Parathyroid adenoma (tissue), 2 donors: ENCODE measurements at regions not wholly inside any gene's neighbourhood (a gene's known extent, or its start where the extent isn't known, plus 50 kb on each side); places are given as distances from the start of the nearest gene placed in this dataset.
"Not testable (repeated sequence)": the region's sequence is repeated elsewhere in the genome, so short reads cannot be mapped to it uniquely, and the experiment has no call there.

Experiments used
- H2AFZ ChIP-seq: fragments of 300-600 bp; sonication (generic); one replicate; pipeline ENCODE4 v1.7.0; 2017; ENCODE audit warnings: antibody characterized with exemption, mild to moderate bottlenecking
- H3K27ac ChIP-seq: fragments of 300-600 bp; sonication (generic); one replicate; pipeline ENCODE4 v1.7.0; 2017
- H3K27me3 ChIP-seq: fragments of 300-600 bp; sonication (generic); one replicate; pipeline ENCODE4 v1.7.0; 2017; ENCODE audit warnings: low read length; ENCODE audit not compliant: control insufficient read depth, insufficient read depth
- H3K36me3 ChIP-seq: fragments of 300-600 bp; sonication (generic); one replicate; pipeline ENCODE4 v1.7.0; 2017; ENCODE audit warnings: low read length; ENCODE audit not compliant: control insufficient read depth, insufficient read depth
- H3K4me1 ChIP-seq: fragments of 300-600 bp; sonication (generic); one replicate; pipeline ENCODE4 v1.7.0; 2017; ENCODE audit warnings: control low read depth
- H3K4me2 ChIP-seq: fragments of 300-600 bp; sonication (generic); one replicate; pipeline ENCODE4 v1.7.0; 2017; ENCODE audit warnings: low read length
- H3K4me3 ChIP-seq: fragments of 300-600 bp; sonication (generic); one replicate; pipeline ENCODE4 v1.7.0; 2017; ENCODE audit warnings: low read depth, low read length
- H3K79me2 ChIP-seq: fragments of 300-600 bp; sonication (generic); one replicate; pipeline ENCODE4 v1.7.0; 2017; ENCODE audit warnings: control low read depth
- H3K9ac ChIP-seq: fragments of 300-600 bp; sonication (generic); one replicate; pipeline ENCODE4 v1.7.0; 2017; ENCODE audit warnings: mild to moderate bottlenecking
- H3K9me3 ChIP-seq: fragments of 300-600 bp; sonication (generic); one replicate; pipeline ENCODE4 v1.7.0; 2017; ENCODE audit warnings: low read length; ENCODE audit not compliant: control insufficient read depth
- TF ChIP-seq, protein P1 (sequence below): fragments of 300-600 bp; sonication (generic); IDR thresholded peaks from one replicate; pipeline ENCODE4 v1.7.0; 2017; ENCODE audit warnings: antibody characterized with exemption, mild to moderate bottlenecking
- donor health status: primary hyperparathyroidism.

DNA sequence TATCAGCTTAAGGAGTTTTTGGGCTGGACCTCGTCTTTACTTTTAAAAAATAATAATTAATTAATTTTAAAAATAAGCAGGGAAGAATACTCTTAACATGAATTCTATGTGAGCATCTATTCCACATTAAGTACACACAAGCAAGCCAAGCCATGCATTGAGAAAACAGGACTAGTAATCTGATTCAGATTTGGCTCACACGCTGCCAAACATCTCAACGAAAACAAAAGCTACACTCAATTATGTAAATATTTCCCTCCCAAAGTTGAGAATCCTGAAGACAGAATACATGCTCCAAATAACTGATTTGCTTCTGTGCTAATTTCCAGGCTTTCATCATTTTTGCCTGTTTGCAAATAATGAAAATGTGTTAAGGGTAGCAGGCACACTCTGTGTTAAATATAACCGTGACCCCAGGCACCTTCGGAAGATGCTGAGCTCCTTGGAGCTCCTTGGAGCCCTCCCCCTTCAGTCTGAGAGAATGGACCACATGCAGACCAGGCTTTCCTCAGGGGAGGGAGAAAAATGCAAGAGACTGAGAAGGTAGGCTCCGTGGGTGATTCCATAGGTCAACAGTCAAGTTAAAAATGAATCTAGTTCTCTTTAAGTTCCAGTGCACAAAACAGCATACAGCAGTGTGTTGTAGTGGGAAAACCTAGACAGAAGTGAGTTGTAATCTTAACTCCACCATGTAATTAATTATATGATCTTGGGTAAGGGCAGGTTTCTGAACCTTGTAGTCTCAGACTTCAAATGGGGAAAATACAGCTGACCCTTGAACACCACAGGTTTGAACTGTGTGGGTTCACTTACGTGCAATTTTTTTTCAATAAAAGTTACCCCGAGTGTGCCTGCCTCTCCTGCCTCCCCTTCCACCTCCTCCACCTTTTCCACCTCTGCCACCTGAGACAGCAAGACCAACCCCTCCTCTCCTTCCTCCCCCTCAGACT is 161.3 kb upstream of the RREB1 start:
- Histone ChIP-seq H3K79me2 (no peaks in the 10 kb centered on the region), H3K36me3 (no peaks in the 10 kb centered on the region), H3K27ac (no peak overlapping the region), H3K9ac (no peak overlapping the region), H3K4me2 (no peak overlapping the region), H3K27me3 (no peaks in the 10 kb centered on the region), H3K4me3 (no peak overlapping the region), H3K4me1 (no peaks in the 10 kb centered on the region), H2AFZ (no peak overlapping the region), H3K9me3 (no peaks in the 10 kb centered on the region)
- TF ChIP-seq, protein P1, sequence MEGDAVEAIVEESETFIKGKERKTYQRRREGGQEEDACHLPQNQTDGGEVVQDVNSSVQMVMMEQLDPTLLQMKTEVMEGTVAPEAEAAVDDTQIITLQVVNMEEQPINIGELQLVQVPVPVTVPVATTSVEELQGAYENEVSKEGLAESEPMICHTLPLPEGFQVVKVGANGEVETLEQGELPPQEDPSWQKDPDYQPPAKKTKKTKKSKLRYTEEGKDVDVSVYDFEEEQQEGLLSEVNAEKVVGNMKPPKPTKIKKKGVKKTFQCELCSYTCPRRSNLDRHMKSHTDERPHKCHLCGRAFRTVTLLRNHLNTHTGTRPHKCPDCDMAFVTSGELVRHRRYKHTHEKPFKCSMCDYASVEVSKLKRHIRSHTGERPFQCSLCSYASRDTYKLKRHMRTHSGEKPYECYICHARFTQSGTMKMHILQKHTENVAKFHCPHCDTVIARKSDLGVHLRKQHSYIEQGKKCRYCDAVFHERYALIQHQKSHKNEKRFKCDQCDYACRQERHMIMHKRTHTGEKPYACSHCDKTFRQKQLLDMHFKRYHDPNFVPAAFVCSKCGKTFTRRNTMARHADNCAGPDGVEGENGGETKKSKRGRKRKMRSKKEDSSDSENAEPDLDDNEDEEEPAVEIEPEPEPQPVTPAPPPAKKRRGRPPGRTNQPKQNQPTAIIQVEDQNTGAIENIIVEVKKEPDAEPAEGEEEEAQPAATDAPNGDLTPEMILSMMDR: no peak

DNA sequence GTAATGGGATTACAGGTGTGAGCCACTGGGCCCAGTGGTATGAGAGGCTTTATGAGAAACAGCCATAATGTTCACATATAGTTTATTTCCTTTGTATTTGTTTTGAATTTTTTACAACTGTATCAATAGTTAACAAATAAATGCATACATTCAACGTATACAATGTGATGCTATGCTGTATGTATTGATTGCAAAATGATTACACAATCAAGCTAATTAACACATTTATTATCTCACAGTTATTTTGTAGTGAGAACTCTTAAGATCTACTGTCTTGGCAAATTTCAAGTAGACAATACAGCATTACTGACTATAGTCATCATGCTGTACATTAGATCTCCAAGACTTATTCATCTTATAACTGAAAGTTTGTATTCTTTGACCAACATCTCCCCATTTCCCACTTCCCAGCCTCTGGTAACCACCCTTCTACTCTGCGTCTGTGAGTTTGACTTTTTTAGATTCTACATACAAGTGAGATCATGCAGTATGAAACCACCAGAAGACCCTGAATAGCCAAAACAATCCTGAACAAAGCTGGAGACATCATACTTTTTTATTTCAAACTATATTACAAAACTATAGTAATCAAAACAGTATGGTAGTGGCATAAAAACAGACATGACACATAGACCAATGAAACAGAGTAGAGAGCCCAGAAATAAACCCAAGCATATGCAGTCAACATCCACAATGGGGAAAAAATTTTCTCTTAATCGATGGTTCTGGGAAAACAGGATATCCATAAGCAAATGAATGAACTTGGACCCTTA is 157.2 kb upstream of the RREB1 start:
- no peaks in the 10 kb centered on the region for H3K79me2 ChIP-seq
- no peak overlapping the region for H3K4me3 ChIP-seq
- no peaks in the 10 kb centered on the region for H3K27me3 ChIP-seq
- no peaks in the 10 kb centered on the region for H3K4me1 ChIP-seq
- H3K27ac ChIP-seq: no peak overlapping the region
- H3K9ac ChIP-seq: no peak overlapping the region
- no peak overlapping the region for H3K4me2 ChIP-seq
- H2AFZ ChIP-seq: no peak overlapping the region
- no peaks in the 10 kb centered on the region for H3K36me3 ChIP-seq
- TF ChIP-seq, protein P1: no peak
- no peaks in the 10 kb centered on the region for H3K9me3 ChIP-seq

DNA sequence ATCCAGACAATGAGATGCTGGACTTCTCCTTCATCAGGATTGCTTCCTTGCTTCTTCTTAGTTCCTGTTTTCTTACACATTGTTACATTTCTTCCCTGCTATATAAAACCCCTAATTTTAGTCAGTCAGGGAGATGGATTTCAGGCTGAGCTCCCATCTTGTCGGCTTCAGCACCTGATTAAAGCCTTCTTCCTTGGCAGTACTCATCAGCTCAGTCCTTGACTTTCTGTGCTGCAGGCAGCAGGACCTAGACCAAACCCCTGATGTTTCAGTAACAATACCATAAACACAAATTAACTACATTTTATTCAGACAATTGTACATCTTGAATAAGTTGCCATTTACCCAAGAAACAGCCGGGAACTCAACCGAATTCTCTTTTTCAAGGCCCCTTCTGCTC is 156.4 kb upstream of the RREB1 start:
- Histone ChIP-seq H3K4me3 (no peak overlapping the region), H3K27ac (no peak overlapping the region), H3K36me3 (no peaks in the 10 kb centered on the region), H2AFZ (no peak overlapping the region), H3K9me3 (no peaks in the 10 kb centered on the region), H3K4me1 (no peaks in the 10 kb centered on the region), H3K79me2 (no peaks in the 10 kb centered on the region), H3K27me3 (no peaks in the 10 kb centered on the region), H3K9ac (no peak overlapping the region), H3K4me2 (no peak overlapping the region)
- TF ChIP-seq, protein P1: no peak

DNA sequence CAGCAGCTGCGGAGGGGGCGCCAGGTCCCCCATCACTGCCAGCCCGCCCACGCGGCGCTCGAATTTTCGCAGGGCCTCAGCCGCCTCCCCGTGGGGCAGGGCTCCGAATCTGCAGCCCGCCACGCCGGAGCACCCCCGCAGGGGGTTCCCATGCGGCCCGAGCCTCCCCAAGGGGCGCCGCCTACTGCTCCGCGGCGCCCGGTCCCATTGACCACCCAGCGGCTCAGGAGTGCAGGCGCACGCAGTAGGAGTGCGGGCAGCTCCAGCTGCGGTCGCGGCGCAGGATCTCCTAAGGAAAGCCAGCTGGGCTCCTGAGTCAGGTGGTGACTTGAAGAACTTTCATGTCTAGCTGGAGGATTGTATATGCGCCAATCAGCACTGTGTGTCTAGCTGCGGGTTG is 155.3 kb upstream of the RREB1 start:
- Histone ChIP-seq H2AFZ (no peak overlapping the region), H3K36me3 (no peaks in the 10 kb centered on the region), H3K4me2 (no peak overlapping the region), H3K4me1 (no peaks in the 10 kb centered on the region), H3K27me3 (no peaks in the 10 kb centered on the region), H3K9me3 (no peaks in the 10 kb centered on the region), H3K79me2 (no peaks in the 10 kb centered on the region), H3K27ac (no peak overlapping the region), H3K4me3 (no peak overlapping the region), H3K9ac (no peak overlapping the region)
- TF ChIP-seq, protein P1: no peak

DNA sequence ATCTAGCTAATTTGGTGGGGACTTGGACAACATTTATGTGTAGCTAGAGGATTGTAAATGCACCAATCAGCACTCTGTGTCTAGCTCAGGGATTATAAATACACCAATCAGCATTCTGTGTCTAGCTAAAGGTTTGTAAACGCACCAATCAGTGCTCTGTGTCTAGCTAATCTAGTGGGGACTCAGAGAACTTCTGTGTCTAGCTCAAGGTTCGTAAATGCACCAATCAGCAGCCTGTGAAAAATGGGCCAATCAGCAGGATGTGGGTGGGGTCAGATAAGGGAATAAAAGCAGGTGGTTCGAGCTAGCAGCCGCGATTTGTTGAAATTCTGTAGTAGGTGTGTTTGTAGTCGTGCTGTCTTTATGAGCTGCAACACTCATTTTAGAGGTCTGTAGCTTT is 154.8 kb upstream of the RREB1 start:
- not testable (repeated sequence) for H3K4me3 ChIP-seq, H3K27me3 ChIP-seq, H2AFZ ChIP-seq, H3K36me3 ChIP-seq, H3K4me2 ChIP-seq, H3K27ac ChIP-seq, H3K4me1 ChIP-seq, H3K9me3 ChIP-seq, H3K79me2 ChIP-seq, H3K9ac ChIP-seq
